ENCODE measurements at regions not wholly inside any gene's neighbourhood (a gene's known extent, or its start where the extent isn't known, plus 50 kb on each side); places are given as distances from the start of the nearest gene placed in this dataset.

GRCh38 chr6:148602136-148602535 is 144.7 kb upstream of the UST start:
- peaks cover 3% of the 10 kb centered on the region for H3K4me1 ChIP-seq (ENCODE audit: control insufficient read depth, insufficient read depth, low read length)
- no peaks in the 10 kb centered on the region for H3K27me3 ChIP-seq (ENCODE audit: control insufficient read depth, insufficient read depth, low read length)
- H3K9ac ChIP-seq (ENCODE audit: low read length): no peak overlapping the region
- no peaks in the 10 kb centered on the region for H3K36me3 ChIP-seq (ENCODE audit: control insufficient read depth, insufficient read depth, low read length)
- H3K4me3 ChIP-seq (ENCODE audit: low read length): no peak overlapping the region
- no peak overlapping the region for H3K27ac ChIP-seq (ENCODE audit: low read depth, low read length)

GRCh38 chr6:148608199-148608951 is 138.5 kb upstream of the UST start:
- Histone ChIP-seq H3K27me3 (ENCODE audit: control insufficient read depth, insufficient read depth, low read length) (no peaks in the 10 kb centered on the region), H3K36me3 (ENCODE audit: control insufficient read depth, insufficient read depth, low read length) (no peaks in the 10 kb centered on the region), H3K4me3 (ENCODE audit: low read length) (no peak overlapping the region), H3K27ac (ENCODE audit: low read depth, low read length) (no peak overlapping the region), H3K9ac (ENCODE audit: low read length) (no peak overlapping the region), H3K4me1 (ENCODE audit: control insufficient read depth, insufficient read depth, low read length) (peaks cover 14% of the 10 kb centered on the region)

GRCh38 chr6:148611213-148611612 is 135.6 kb upstream of the UST start:
- Histone ChIP-seq H3K9ac (ENCODE audit: low read length) (no peak overlapping the region), H3K27ac (ENCODE audit: low read depth, low read length) (peak overlapping the region; percentile 16), H3K36me3 (ENCODE audit: control insufficient read depth, insufficient read depth, low read length) (no peaks in the 10 kb centered on the region), H3K27me3 (ENCODE audit: control insufficient read depth, insufficient read depth, low read length) (no peaks in the 10 kb centered on the region), H3K4me1 (ENCODE audit: control insufficient read depth, insufficient read depth, low read length) (peaks cover 14% of the 10 kb centered on the region), H3K4me3 (ENCODE audit: low read length) (no peak overlapping the region)

GRCh38 chr6:148612043-148612442 is 134.8 kb upstream of the UST start:
- Histone ChIP-seq H3K36me3 (ENCODE audit: control insufficient read depth, insufficient read depth, low read length) (no peaks in the 10 kb centered on the region), H3K27me3 (ENCODE audit: control insufficient read depth, insufficient read depth, low read length) (no peaks in the 10 kb centered on the region), H3K4me1 (ENCODE audit: control insufficient read depth, insufficient read depth, low read length) (peaks cover 14% of the 10 kb centered on the region), H3K4me3 (ENCODE audit: low read length) (no peak overlapping the region), H3K9ac (ENCODE audit: low read length) (no peak overlapping the region), H3K27ac (ENCODE audit: low read depth, low read length) (no peak overlapping the region)

- H3K27me3 ChIP-seq (ENCODE audit: control insufficient read depth, insufficient read depth, low read length): no peaks in the 10 kb centered on the region
- no peak overlapping the region for H3K27ac ChIP-seq (ENCODE audit: low read depth, low read length)
- H3K4me1 ChIP-seq (ENCODE audit: control insufficient read depth, insufficient read depth, low read length): peaks cover 14% of the 10 kb centered on the region
- no peaks in the 10 kb centered on the region for H3K36me3 ChIP-seq (ENCODE audit: control insufficient read depth, insufficient read depth, low read length)
- H3K9ac ChIP-seq (ENCODE audit: low read length): no peak overlapping the region
- no peak overlapping the region for H3K4me3 ChIP-seq (ENCODE audit: low read length)
Observed at GRCh38 chr6:148614602-148615001, 132.2 kb upstream of the UST start.

- no peak overlapping the region for H3K4me3 ChIP-seq (ENCODE audit: low read length)
- no peaks in the 10 kb centered on the region for H3K27me3 ChIP-seq (ENCODE audit: control insufficient read depth, insufficient read depth, low read length)
- H3K27ac ChIP-seq (ENCODE audit: low read depth, low read length): no peak overlapping the region
- H3K4me1 ChIP-seq (ENCODE audit: control insufficient read depth, insufficient read depth, low read length): peaks cover 4% of the 10 kb centered on the region
- no peak overlapping the region for H3K9ac ChIP-seq (ENCODE audit: low read length)
- H3K36me3 ChIP-seq (ENCODE audit: control insufficient read depth, insufficient read depth, low read length): no peaks in the 10 kb centered on the region
Observed at GRCh38 chr6:148616841-148617240, 130.0 kb upstream of the UST start.

- H3K9ac ChIP-seq (ENCODE audit: low read length): no peak overlapping the region
Observed at GRCh38 chr6:148617530-148617929, 129.3 kb upstream of the UST start.

GRCh38 chr6:148619891-148620290 is 126.9 kb upstream of the UST start:
- Histone ChIP-seq H3K27me3 (ENCODE audit: control insufficient read depth, insufficient read depth, low read length) (no peaks in the 10 kb centered on the region), H3K9ac (ENCODE audit: low read length) (no peak overlapping the region), H3K36me3 (ENCODE audit: control insufficient read depth, insufficient read depth, low read length) (no peaks in the 10 kb centered on the region), H3K4me1 (ENCODE audit: control insufficient read depth, insufficient read depth, low read length) (no peaks in the 10 kb centered on the region), H3K27ac (ENCODE audit: low read depth, low read length) (no peak overlapping the region), H3K4me3 (ENCODE audit: low read length) (no peak overlapping the region)

More at GRCh38 chr6:148617530-148617929, 129.3 kb upstream of the UST start:
- Histone ChIP-seq H3K4me3 (ENCODE audit: low read length) (no peak overlapping the region), H3K27me3 (ENCODE audit: control insufficient read depth, insufficient read depth, low read length) (no peaks in the 10 kb centered on the region), H3K36me3 (ENCODE audit: control insufficient read depth, insufficient read depth, low read length) (no peaks in the 10 kb centered on the region), H3K4me1 (ENCODE audit: control insufficient read depth, insufficient read depth, low read length) (no peaks in the 10 kb centered on the region), H3K27ac (ENCODE audit: low read depth, low read length) (no peak overlapping the region)

GRCh38 chr6:148620579-148621298 is 126.1 kb upstream of the UST start:
- no peaks in the 10 kb centered on the region for H3K4me1 ChIP-seq (ENCODE audit: control insufficient read depth, insufficient read depth, low read length)
- H3K27me3 ChIP-seq (ENCODE audit: control insufficient read depth, insufficient read depth, low read length): no peaks in the 10 kb centered on the region
- no peak overlapping the region for H3K9ac ChIP-seq (ENCODE audit: low read length)
- H3K4me3 ChIP-seq (ENCODE audit: low read length): no peak overlapping the region
- no peaks in the 10 kb centered on the region for H3K36me3 ChIP-seq (ENCODE audit: control insufficient read depth, insufficient read depth, low read length)
- no peak overlapping the region for H3K27ac ChIP-seq (ENCODE audit: low read depth, low read length)

- H3K4me1 ChIP-seq (ENCODE audit: control insufficient read depth, insufficient read depth, low read length): peaks cover 2% of the 10 kb centered on the region
- H3K27me3 ChIP-seq (ENCODE audit: control insufficient read depth, insufficient read depth, low read length): no peaks in the 10 kb centered on the region
- H3K36me3 ChIP-seq (ENCODE audit: control insufficient read depth, insufficient read depth, low read length): no peaks in the 10 kb centered on the region
- no peak overlapping the region for H3K27ac ChIP-seq (ENCODE audit: low read depth, low read length)
- no peak overlapping the region for H3K4me3 ChIP-seq (ENCODE audit: low read length)
- H3K9ac ChIP-seq (ENCODE audit: low read length): no peak overlapping the region
Observed at GRCh38 chr6:148625609-148626008, 121.2 kb upstream of the UST start.

GRCh38 chr6:148628251-148628650 is 118.6 kb upstream of the UST start:
- Histone ChIP-seq H3K9ac (ENCODE audit: low read length) (no peak overlapping the region), H3K27ac (ENCODE audit: low read depth, low read length) (no peak overlapping the region), H3K4me1 (ENCODE audit: control insufficient read depth, insufficient read depth, low read length) (peaks cover 2% of the 10 kb centered on the region), H3K27me3 (ENCODE audit: control insufficient read depth, insufficient read depth, low read length) (no peaks in the 10 kb centered on the region), H3K36me3 (ENCODE audit: control insufficient read depth, insufficient read depth, low read length) (no peaks in the 10 kb centered on the region), H3K4me3 (ENCODE audit: low read length) (no peak overlapping the region)

GRCh38 chr6:148629181-148629580 is 117.6 kb upstream of the UST start:
- no peaks in the 10 kb centered on the region for H3K36me3 ChIP-seq (ENCODE audit: control insufficient read depth, insufficient read depth, low read length)
- H3K27ac ChIP-seq (ENCODE audit: low read depth, low read length): peak overlapping the region; percentile 40
- no peaks in the 10 kb centered on the region for H3K27me3 ChIP-seq (ENCODE audit: control insufficient read depth, insufficient read depth, low read length)
- H3K4me1 ChIP-seq (ENCODE audit: control insufficient read depth, insufficient read depth, low read length): peaks cover 2% of the 10 kb centered on the region
- H3K4me3 ChIP-seq (ENCODE audit: low read length): no peak overlapping the region
- no peak overlapping the region for H3K9ac ChIP-seq (ENCODE audit: low read length)

All from rectal smooth muscle tissue (tissue), 1 donor.